ENCODE measurements at regions not wholly inside any gene's neighbourhood (a gene's known extent, or its start where the extent isn't known, plus 50 kb on each side); places are given as distances from the start of the nearest gene placed in this dataset.

GRCh38 chr2:19235308-19235707, 123.1 kb downstream of the OSR1 start:
- DNase-seq (ENCODE audit: low spot score) = no peak

GRCh38 chr2:19232312-19232711, 126.1 kb downstream of the OSR1 start:
- no peak for DNase-seq (ENCODE audit: low spot score)

DNA sequence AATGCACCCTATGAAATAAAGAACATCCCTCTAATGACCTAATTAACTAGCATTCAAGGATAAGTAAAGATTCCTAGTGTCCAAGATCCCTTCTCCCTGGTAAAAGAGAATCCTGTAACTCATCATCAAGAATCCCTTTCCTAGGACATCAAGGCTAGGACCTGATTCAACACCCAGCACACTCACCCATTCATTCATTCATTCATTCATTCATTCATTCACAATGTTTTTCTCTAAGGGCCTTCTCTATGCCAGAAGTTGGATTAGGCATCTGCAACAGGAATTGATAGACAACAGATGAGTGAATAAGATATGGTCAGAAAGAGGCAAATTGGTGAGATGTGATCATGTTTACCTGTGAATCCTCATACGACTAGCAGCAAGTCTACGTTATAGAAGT, 126.8 kb downstream of the OSR1 start:
- DNase-seq (ENCODE audit: low spot score) = no peak

DNA sequence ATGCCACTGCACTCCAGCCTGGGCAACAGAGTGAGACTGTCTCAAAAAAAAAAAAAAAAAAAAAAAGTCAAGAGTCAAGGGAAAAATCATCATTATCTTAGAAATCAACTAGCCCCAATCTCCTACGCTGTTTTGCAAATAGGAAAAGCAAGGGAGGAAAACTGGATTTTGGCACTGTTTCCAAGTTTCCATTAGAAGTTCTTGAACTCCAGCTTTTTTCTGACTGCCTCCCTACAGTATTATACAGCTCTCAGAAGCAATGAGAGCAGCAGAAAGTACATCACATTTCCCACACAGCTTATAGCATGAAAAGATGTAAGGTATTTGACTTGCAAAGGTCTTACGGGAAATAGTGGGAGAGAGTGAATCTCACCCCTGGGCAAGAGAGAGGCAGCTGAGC, 127.8 kb downstream of the OSR1 start:
- no peak for DNase-seq (ENCODE audit: low spot score)

DNA sequence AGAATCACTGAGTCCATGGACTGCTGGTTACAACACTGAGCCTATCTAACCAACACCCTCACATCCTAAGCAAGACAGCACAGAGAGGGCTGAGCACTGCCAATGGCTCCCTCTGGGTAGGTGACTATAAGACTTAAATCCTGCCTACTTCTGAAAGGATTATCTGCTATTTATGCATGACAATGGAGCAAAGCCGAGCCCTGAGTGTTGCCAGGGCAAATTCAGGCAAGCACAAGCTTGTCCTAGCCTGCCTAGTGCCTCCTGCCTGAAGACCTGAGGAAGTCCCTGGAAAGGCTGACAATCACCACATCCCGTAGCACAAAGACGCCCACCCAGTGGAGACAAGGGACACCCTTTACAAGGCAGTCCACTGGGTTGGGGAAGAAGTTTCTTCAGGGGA, 129.7 kb downstream of the OSR1 start:
- DNase-seq (ENCODE audit: low spot score) = no peak

DNA sequence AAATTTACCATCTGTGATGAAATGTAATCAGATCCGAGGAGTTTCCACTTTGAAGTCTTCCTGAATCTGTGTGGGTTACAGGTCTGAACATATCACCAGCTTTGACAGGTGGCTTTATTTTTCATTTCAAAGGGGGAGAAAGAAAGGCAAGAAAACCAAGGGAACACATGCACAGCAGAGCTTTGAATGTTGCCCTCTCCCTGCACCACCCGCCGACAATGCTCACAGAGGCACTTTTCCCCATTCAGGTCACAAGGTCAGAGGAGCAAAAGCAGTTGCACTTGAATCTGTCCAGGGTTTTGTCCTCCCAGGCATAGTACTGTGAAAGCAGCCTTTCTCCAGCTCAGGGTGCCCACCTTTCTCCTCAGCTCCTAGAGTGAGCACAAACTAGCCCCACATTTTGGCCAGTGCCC, 130.2 kb downstream of the OSR1 start:
- no peak for DNase-seq (ENCODE audit: low spot score)

- no peak for DNase-seq (ENCODE audit: low spot score)
Observed at GRCh38 chr2:19226871-19227270, 131.6 kb downstream of the OSR1 start.

DNA sequence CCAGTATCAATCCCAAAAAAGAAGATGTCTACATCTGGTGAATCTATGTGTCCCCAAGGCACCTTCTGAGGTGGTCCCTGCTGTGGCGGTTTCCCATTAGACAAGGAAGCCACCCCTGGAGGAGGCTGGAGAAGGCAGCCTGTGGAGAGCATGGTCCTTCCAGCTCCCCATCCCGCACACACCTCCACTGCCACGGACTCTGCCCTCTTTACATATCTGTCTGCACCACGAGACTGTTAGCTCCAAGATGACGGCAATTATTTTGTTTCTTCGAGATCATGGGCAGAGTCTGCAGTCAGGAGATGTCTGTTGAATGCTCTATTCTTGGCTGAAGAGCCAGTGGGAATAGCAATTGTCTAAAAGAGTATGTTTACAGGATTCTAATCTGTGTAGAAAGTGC, 132.0 kb downstream of the OSR1 start:
- DNase-seq (ENCODE audit: low spot score) = no peak

DNA sequence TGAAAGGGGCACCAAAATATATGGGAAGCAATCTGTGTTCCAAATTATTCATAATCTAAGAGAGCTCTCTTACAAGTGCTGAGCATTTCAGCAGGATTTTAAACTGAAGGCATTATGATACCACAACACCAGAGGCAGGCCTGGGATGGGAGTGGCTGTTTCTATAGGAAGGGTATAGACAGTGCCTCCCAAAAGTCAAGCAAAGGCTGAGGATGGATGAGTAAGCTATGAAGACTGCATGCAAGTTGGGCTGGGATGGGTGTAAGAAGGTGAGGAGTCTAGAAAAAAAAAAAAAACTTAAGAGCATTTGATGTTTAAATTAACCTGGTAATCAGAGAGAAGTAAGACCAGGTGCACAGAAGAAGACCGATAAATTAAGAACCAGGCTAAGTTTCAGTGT, 132.5 kb downstream of the OSR1 start:
- DNase-seq (ENCODE audit: low spot score) = no peak

DNA sequence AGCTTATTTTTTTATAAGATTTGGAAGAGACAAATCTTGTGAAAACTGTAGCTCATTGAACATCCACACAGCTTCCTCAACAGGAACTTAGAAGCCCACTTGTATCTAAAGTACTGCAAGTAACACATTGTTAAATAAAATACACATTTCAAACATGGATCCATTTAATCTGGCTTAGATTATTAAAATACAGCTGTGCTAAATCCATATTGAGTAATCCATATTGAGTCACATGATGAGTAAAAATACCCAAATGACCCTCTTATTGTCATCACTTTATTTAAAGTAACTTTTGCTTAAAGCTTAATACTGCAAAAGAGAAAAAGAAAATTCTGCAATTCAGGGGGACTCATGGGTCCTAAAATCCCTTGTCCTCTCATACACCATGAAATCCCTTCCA, 133.3 kb downstream of the OSR1 start:
- no peak for DNase-seq (ENCODE audit: low spot score)

DNA sequence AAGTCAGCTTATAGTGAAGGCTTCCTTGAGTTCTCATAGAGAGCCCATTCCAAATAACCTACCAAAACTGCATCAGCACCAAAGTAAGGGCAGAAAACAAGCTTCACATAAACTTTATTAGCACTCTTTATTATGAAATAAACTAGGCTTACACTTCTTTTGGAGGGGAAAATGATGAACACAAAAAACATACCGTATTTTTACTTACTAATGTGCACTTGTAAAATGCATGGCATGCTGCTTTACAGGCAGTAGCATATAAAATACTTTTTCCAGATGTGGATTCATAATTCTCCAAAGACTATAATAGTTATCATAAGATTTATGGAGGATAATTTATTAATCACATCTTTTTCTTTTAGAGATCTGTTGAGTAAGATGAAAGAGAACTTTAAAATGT, 133.9 kb downstream of the OSR1 start:
- no peak for DNase-seq (ENCODE audit: low spot score)

DNA sequence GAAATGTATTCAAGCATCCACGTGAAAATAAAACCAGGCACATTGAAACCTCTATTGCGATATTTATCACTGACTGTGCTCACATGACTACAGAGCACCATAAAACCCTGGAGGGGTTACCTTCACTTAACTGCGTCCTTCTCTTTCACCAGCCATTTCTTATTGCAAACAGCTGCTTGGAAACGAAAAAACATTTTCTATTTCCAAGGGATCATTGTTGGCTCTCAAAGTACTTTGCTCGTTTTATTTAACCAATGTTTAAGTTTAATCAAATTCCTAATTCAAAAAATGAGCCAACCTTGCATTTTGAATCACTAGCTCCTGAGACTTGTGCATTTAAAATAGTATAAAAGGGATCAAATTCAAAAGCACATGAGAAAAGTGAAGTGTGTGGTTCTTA, 134.4 kb downstream of the OSR1 start:
- no peak for DNase-seq (ENCODE audit: low spot score)

DNA sequence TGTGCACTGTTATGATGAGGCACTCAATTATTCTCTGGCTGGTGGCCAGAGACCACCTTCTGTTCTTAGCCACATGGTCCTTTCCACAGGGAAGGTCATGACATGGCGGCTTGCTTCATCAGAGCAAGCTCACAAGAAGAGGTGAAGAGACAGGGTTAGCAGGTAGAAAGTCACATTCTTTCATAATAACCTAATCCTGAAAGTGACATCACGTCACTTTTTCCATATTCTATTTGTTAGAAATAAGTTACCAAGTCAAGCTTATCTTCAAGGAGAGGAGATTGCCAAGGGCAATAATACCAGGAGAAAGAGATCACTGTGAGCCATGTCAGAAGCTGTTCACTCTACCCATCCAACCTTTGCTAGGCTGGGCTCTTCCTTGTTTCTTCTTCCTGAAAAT, 139.4 kb downstream of the OSR1 start:
- no peak for DNase-seq (ENCODE audit: low spot score)

- no peak for DNase-seq (ENCODE audit: low spot score)
Observed at GRCh38 chr2:19218166-19218565, 140.3 kb downstream of the OSR1 start.

- DNase-seq (ENCODE audit: low spot score) = no peak
Observed at GRCh38 chr2:19216676-19217602, 141.5 kb downstream of the OSR1 start.

GRCh38 chr2:19216238-19216637, 142.2 kb downstream of the OSR1 start:
- no peak for DNase-seq (ENCODE audit: low spot score)

DNA sequence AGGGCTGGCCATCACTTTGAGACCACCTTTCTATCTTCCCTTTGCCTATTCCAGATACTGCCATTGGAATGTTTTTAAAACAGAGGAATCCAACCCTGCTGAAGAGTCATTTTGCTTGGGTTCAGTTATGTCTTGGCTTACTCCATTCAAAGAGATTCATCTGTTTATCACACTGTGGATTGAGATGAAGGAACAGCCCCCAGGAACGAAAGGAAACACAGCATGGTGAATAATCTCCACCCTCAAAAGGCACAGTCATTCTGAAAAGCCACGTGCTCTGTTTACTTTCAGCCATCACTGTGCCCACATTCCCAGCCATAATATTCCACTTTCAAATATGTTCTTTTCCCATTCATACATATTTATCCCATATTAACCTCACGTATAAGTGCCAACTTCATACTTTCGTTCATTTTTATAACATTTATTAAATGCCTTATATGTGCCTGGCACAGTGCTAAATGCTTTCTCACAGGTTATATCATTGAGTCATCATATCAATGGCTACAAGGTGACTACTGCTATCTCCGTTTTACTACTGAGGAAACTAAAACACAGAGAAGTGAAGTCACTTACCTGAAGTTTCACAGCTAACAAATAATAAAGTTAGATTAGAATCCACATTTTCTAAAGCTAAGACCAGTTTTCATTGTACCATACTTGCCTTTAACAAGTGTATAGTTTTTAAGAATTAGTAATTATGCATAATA, 143.6 kb downstream of the OSR1 start:
- no peak for DNase-seq (ENCODE audit: low spot score)

DNA sequence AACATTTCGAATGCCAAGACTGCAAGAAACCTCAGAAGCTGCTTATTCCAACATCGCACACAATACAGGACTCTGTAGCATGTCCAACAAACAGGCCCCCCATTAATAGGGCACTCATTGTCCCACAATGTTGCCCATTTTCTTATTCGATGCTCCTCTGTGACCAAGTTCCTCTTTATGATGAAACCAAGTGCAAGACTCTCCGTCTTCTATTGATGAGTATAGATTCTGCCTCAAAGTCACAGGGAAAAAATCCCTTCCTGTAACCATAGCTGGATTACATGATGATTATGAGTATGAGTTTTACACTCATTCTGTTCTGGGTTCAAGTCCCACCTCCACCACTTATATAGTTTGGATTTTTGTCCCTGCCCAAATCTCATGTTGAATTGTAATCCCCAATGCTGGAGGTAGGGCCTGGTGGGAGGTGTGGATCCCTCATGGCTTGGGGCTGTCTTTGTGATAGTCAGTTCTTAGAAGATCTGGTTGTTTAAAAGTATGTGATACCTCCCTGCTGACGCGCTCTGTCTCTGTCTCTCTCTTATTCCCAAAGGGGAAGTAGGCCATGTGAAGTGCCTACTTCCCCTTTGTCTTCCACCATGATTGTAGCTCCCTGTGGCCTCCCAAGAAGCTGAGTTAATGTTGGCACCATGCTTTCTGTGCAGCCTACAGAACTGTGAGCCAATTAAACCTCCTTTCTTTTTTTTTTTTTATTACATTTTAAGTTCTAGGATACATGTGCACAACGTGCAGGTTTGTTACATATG, 148.7 kb downstream of the OSR1 start:
- no peak for DNase-seq (ENCODE audit: low spot score)

DNA sequence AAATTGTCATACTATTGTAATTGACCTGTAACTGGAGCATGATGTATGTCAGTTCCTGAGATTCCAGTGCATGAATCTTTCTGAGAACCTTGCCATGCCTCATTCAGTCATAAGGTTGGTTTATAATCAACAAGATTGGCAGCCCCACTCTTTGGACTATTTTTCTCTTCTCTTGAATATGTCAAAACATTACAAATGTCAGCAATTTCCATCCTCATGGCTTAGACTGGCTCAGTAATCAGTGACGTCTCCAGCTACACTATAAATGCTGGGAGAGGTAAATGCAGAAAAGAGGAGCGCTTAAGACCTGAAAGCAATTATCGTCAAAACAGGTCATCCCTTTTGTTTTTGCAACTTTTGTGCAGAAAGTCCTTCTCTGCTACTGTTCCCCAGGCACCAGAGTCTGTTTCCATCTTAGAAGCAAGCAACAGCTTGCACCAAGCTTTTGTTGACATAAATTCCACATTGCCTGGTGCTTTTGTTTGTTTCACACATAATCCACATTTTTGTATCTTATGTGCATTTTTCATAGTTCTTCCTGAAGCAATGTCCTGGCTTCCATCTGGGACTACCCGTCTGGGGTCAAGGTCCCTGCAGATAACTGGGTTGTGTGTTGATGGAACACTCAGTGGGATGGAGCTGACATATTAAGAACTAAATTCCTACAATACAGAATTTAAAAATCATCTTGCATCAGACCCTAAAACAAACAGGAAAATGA, 149.8 kb downstream of the OSR1 start:
- DNase-seq (ENCODE audit: low spot score) = no peak

DNA sequence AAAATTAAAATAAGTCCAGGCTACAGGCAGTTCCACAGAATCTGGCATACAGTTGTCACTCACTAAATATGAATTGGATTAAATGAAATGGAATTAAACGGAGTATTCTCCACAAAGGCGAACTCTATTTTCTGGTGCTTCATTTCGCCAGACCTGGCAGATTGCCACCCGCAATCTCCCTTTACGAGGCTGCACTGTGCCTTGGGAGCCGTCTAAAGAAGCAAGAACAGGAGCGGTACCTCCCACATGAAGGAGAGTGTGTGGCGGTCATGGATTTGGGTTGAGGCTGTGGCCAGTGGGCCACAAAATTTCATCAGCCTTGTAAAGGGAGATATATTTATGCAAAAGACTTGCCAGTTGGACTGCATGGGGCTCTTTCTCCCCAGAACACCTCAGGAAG, 151.0 kb downstream of the OSR1 start:
- DNase-seq (ENCODE audit: low spot score) = no peak

DNA sequence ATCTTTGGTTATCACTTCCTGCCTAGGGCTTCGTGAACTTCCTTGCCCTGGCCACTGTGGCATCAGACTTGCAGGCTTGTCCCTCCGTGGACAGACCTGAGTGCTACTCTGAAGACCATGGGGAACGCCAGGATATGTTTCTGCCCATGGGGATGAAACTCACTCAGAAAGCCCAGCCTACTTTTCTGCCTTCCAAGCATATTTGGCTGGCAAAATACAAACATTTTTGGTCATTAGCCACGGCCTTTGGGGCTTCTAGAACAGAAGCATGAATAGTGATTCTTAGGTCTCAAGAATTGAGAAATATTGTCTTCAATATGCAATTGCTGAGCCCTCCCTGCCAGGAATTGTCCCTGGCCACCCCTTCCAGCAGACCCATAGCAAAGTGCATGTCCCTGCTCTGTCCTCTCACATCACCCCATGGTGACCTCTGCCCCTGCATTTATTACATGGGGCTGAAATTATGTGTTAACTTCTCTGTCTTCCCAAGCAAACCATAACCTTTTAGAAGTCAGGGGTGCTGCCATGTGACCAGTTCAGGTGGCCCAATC, 152.4 kb downstream of the OSR1 start:
- no peak for DNase-seq (ENCODE audit: low spot score)

DNA sequence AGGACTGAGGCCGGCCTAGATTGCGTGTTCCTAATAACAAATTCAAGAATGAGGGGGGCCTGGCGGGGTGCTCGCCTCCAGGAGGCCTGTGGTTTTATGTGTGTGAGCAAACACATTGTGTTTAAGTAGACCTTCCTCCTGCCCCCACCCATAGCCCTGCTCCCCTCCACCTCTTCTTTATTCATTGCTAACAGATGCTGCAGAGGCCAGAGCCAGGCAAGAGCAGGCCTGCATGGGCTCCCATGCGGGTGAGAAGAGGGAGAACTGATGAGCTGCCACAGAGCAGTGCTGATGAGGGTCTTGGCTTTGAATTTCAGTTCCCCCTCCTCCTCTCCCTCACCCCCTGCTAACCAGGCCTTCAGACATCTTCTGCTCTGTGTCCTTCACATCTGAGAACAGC, 154.6 kb downstream of the OSR1 start:
- no peak for DNase-seq (ENCODE audit: low spot score)
